Brain microvascular endothelial cell (primary cell): ENCODE measurements at regions not wholly inside any gene's neighbourhood (a gene's known extent, or its start where the extent isn't known, plus 50 kb on each side); places are given as distances from the start of the nearest gene placed in this dataset.

Source experiments
- DNase-seq: peaks from one replicate; pipeline ENCODE4 v3.0.0-alpha.2; 2020
- H3K27ac ChIP-seq: fragments of 250-450 bp; sonication (Bioruptor Pico); 2 replicates; pipeline ENCODE4 v1.5.1; 2020; ENCODE audit warnings: mild to moderate bottlenecking, moderate library complexity
- H3K27me3 ChIP-seq: fragments of 250-450 bp; sonication (Bioruptor Pico); replicated peaks from 2 replicates; pipeline ENCODE4 v1.5.1; 2020; ENCODE audit warnings: mild to moderate bottlenecking
- H3K36me3 ChIP-seq: fragments of 250-450 bp; sonication (Bioruptor Pico); replicated peaks from 2 replicates; pipeline ENCODE4 v1.5.1; 2020; ENCODE audit warnings: mild to moderate bottlenecking
- H3K4me3 ChIP-seq: 2 replicates; pipeline ENCODE4 v1.5.1; 2011; ENCODE audit warnings: low read depth, mild to moderate bottlenecking, control low read depth, low read length, moderate library complexity
- CTCF ChIP-seq: IDR thresholded peaks from 2 replicates; pipeline ENCODE4 v1.5.1; 2011; ENCODE audit warnings: low read depth, mild to moderate bottlenecking, moderate library complexity, low read length, control low read depth, inconsistent platforms; ENCODE audit errors: missing control alignments
- in situ Hi-C: cut with HindIII; loops from 2 replicates; pipeline ENCODE4 v1.10.0; 2017; ENCODE audit warnings: low sequenced_read_pairs, low pct_ligation_motif_present

GRCh38 chr1:189205863-189206262 lies 1271.8 kb downstream of the BRINP3 start:
- Histone ChIP-seq H3K27ac (no peak overlapping the region), H3K36me3 (no peaks in the 10 kb centered on the region), H3K27me3 (no peaks in the 10 kb centered on the region), H3K4me3 (no peak overlapping the region)
- in situ Hi-C loops, result no loop called here
- DNase-seq, result no peak
- no peak for TF ChIP-seq CTCF

GRCh38 chr1:189206617-189207016 lies 1271.0 kb downstream of the BRINP3 start:
- Histone ChIP-seq H3K27ac (no peak overlapping the region), H3K4me3 (no peak overlapping the region), H3K36me3 (no peaks in the 10 kb centered on the region), H3K27me3 (no peaks in the 10 kb centered on the region)
- in situ Hi-C loops, result no loop called here
- TF ChIP-seq CTCF, result no peak
- no peak for DNase-seq

- H3K36me3 ChIP-seq, result no peaks in the 10 kb centered on the region
- no peak overlapping the region for H3K27ac ChIP-seq
- H3K4me3 ChIP-seq, result no peak overlapping the region
- TF ChIP-seq CTCF, result no peak
- H3K27me3 ChIP-seq, result no peaks in the 10 kb centered on the region
- DNase-seq, result no peak
- in situ Hi-C loops, result no loop called here
Measured at GRCh38 chr1:189211742-189212141, 1265.9 kb downstream of the BRINP3 start.

- Histone ChIP-seq H3K27ac (no peak overlapping the region), H3K36me3 (no peaks in the 10 kb centered on the region), H3K27me3 (no peaks in the 10 kb centered on the region), H3K4me3 (no peak overlapping the region)
- TF ChIP-seq CTCF, result no peak
- in situ Hi-C loops, result no loop called here
- DNase-seq, result no peak
Measured at GRCh38 chr1:189212606-189213005, 1265.1 kb downstream of the BRINP3 start.

GRCh38 chr1:189216886-189217285 lies 1260.8 kb downstream of the BRINP3 start:
- no peaks in the 10 kb centered on the region for H3K27me3 ChIP-seq
- in situ Hi-C loops, result no loop called here

More at GRCh38 chr1:189216886-189217285, 1260.8 kb downstream of the BRINP3 start:
- H3K36me3 ChIP-seq, result no peaks in the 10 kb centered on the region
- no peak overlapping the region for H3K27ac ChIP-seq
- no peak for TF ChIP-seq CTCF
- DNase-seq, result no peak
- no peak overlapping the region for H3K4me3 ChIP-seq
